Eye (tissue), 1 donor: ENCODE measurements at regions not wholly inside any gene's neighbourhood (a gene's known extent, or its start where the extent isn't known, plus 50 kb on each side); places are given as distances from the start of the nearest gene placed in this dataset.
"Not testable (repeated sequence)": the region's sequence is repeated elsewhere in the genome, so short reads cannot be mapped to it uniquely, and the experiment has no call there.

Experiments used
- DNase-seq: peaks from one replicate; pipeline ENCODE4 v3.0.0-alpha.2; 2015

- no peak for DNase-seq
Measured at GRCh38 chr1:30101487-30102227, 621.7 kb downstream of the MATN1 start.

GRCh38 chr1:30101016-30101415, 622.4 kb downstream of the MATN1 start:
- DNase-seq, result no peak

GRCh38 chr1:30100524-30100862, 622.9 kb downstream of the MATN1 start:
- no peak for DNase-seq

- DNase-seq, result no peak
Measured at GRCh38 chr1:30099587-30100523, 623.5 kb downstream of the MATN1 start.

- not testable (repeated sequence) for DNase-seq
Measured at GRCh38 chr1:30097851-30098250, 625.5 kb downstream of the MATN1 start.

GRCh38 chr1:30095451-30096025, 627.8 kb downstream of the MATN1 start:
- DNase-seq, result no peak

GRCh38 chr1:30095051-30095450, 628.3 kb downstream of the MATN1 start:
- DNase-seq, result no peak

GRCh38 chr1:30092051-30092858, 631.1 kb downstream of the MATN1 start:
- no peak for DNase-seq

GRCh38 chr1:30090162-30090820, 633.1 kb downstream of the MATN1 start:
- no peak for DNase-seq

GRCh38 chr1:30089024-30089430, 634.4 kb downstream of the MATN1 start:
- peak; percentile 82 for DNase-seq

GRCh38 chr1:30088594-30088993, 634.8 kb downstream of the MATN1 start:
- DNase-seq, result no peak

GRCh38 chr1:30087465-30087864, 635.9 kb downstream of the MATN1 start:
- DNase-seq, result peak; percentile 29

- DNase-seq, result peak; percentile 94
Measured at GRCh38 chr1:30085811-30086770, 637.3 kb downstream of the MATN1 start.

GRCh38 chr1:30084909-30085571, 638.3 kb downstream of the MATN1 start:
- DNase-seq, result no peak

GRCh38 chr1:30083800-30084464, 639.5 kb downstream of the MATN1 start:
- peak; percentile 23 for DNase-seq

GRCh38 chr1:30081379-30082102, 641.8 kb downstream of the MATN1 start:
- DNase-seq, result no peak

- not testable (repeated sequence) for DNase-seq
Measured at GRCh38 chr1:30075916-30076315, 647.5 kb downstream of the MATN1 start.

GRCh38 chr1:30068787-30069472, 654.5 kb downstream of the MATN1 start:
- no peak for DNase-seq
